GM19328 (cell line): ENCODE measurements at regions not wholly inside any gene's neighbourhood (a gene's known extent, or its start where the extent isn't known, plus 50 kb on each side); places are given as distances from the start of the nearest gene placed in this dataset.
"Not testable (repeated sequence)": the region's sequence is repeated elsewhere in the genome, so short reads cannot be mapped to it uniquely, and the experiment has no call there.

Source experiments
- ATAC-seq: cut with Tn5 transposase; IDR thresholded peaks from one replicate; pipeline ENCODE4 v1.9.1; 2021; ENCODE audit warnings: mild to moderate bottlenecking, moderate library complexity; ENCODE audit not compliant: unreplicated experiment

GRCh38 chr4:42824278-42824977 is 68.1 kb upstream of the GRXCR1 start:
- ATAC-seq, result no peak

- no peak for ATAC-seq
These were observed 71.3 kb upstream of the GRXCR1 start for GRCh38 chr4:42821230-42821629.

GRCh38 chr4:42819863-42820514 is 72.5 kb upstream of the GRXCR1 start:
- no peak for ATAC-seq

GRCh38 chr4:42817913-42818312 is 74.6 kb upstream of the GRXCR1 start:
- no peak for ATAC-seq

- no peak for ATAC-seq
These were observed 75.6 kb upstream of the GRXCR1 start for GRCh38 chr4:42816880-42817400.

- ATAC-seq, result no peak
These were observed 76.2 kb upstream of the GRXCR1 start for GRCh38 chr4:42816189-42816879.

GRCh38 chr4:42809419-42810084 is 83.0 kb upstream of the GRXCR1 start:
- ATAC-seq, result no peak

- no peak for ATAC-seq
These were observed 86.1 kb upstream of the GRXCR1 start for GRCh38 chr4:42806303-42806835.

GRCh38 chr4:42789041-42789567 is 103.4 kb upstream of the GRXCR1 start:
- ATAC-seq, result no peak

GRCh38 chr4:42787079-42787463 is 105.4 kb upstream of the GRXCR1 start:
- no peak for ATAC-seq

GRCh38 chr4:42786350-42787078 is 106.0 kb upstream of the GRXCR1 start:
- ATAC-seq, result no peak

GRCh38 chr4:42785817-42786216 is 106.7 kb upstream of the GRXCR1 start:
- ATAC-seq, result no peak

GRCh38 chr4:42781315-42781714 is 111.2 kb upstream of the GRXCR1 start:
- no peak for ATAC-seq

GRCh38 chr4:42778349-42778748 is 114.2 kb upstream of the GRXCR1 start:
- ATAC-seq, result no peak

GRCh38 chr4:42768125-42768748 is 111.3 kb upstream of the ATP8A1 start:
- no peak for ATAC-seq

- no peak for ATAC-seq
These were observed 110.8 kb upstream of the ATP8A1 start for GRCh38 chr4:42767669-42768068.

GRCh38 chr4:42761804-42762203 is 104.9 kb upstream of the ATP8A1 start:
- ATAC-seq, result no peak

- ATAC-seq, result not testable (repeated sequence)
These were observed 98.1 kb upstream of the ATP8A1 start for GRCh38 chr4:42754965-42755364.

- no peak for ATAC-seq
These were observed 94.7 kb upstream of the ATP8A1 start for GRCh38 chr4:42751587-42751986.

- ATAC-seq, result no peak
These were observed 94.0 kb upstream of the ATP8A1 start for GRCh38 chr4:42750856-42751255.
